Cardiac fibroblast (primary cell): ENCODE measurements at regions not wholly inside any gene's neighbourhood (a gene's known extent, or its start where the extent isn't known, plus 50 kb on each side); places are given as distances from the start of the nearest gene placed in this dataset.
A peak's percentile ranks its signal among the peaks of the same experiment; 100 is the strongest.

ENCODE experiments used
- DNase-seq, 2 donors: peaks; one replicate each; pipeline versions ENCODE4 v3.0.0 to v3.0.0-alpha.2; 2010; ENCODE audit warnings: low read depth in 2 of 2
- H3K4me3 ChIP-seq, 2 donors: replicated peaks in 1 of 2; 1 replicate in 1 of 2; 2 replicates in 1 of 2; pipeline ENCODE4 v1.5.1; 2011; ENCODE audit warnings: low read depth in 2 of 2, low read length in 2 of 2, mild to moderate bottlenecking in 2 of 2, moderate library complexity in 1 of 2
- TF ChIP-seq, protein P1 (sequence below): IDR thresholded peaks from one replicate; pipeline ENCODE4 v1.5.1; 2011; ENCODE audit warnings: low read depth, mild to moderate bottlenecking, low read length, inconsistent platforms

DNA sequence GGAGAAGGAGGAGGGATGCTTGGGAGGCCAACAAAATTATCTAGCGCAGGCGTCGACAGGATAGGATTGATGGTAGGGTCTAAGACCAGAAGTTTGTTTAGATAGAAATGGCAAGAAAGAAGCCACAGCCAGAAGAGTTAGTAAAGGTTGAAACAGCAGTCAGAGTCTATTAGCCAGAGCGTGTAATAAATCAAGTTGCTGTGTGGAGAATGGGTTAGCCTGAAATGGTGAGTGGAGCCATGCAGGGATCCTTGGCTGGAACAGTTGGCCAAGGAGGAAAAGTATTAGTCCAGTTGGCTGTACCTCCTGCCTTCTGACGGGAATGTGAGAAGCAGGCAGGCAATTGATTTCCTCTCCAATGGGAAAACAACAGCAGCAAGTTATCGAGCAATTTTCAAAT lies 190.7 kb upstream of the CCDC68 start:
- no peak overlapping the region for H3K4me3 ChIP-seq
- TF ChIP-seq, protein P1, sequence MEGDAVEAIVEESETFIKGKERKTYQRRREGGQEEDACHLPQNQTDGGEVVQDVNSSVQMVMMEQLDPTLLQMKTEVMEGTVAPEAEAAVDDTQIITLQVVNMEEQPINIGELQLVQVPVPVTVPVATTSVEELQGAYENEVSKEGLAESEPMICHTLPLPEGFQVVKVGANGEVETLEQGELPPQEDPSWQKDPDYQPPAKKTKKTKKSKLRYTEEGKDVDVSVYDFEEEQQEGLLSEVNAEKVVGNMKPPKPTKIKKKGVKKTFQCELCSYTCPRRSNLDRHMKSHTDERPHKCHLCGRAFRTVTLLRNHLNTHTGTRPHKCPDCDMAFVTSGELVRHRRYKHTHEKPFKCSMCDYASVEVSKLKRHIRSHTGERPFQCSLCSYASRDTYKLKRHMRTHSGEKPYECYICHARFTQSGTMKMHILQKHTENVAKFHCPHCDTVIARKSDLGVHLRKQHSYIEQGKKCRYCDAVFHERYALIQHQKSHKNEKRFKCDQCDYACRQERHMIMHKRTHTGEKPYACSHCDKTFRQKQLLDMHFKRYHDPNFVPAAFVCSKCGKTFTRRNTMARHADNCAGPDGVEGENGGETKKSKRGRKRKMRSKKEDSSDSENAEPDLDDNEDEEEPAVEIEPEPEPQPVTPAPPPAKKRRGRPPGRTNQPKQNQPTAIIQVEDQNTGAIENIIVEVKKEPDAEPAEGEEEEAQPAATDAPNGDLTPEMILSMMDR: no peak
- DNase-seq: no peak

GRCh38 chr18:55147791-55148190 lies 188.5 kb upstream of the CCDC68 start:
- TF ChIP-seq, protein P1: no peak
- DNase-seq: no peak

GRCh38 chr18:55144193-55144930 lies 185.1 kb upstream of the CCDC68 start:
- no peak overlapping the region for H3K4me3 ChIP-seq
- peak in 1 of 2 donors; percentile 42 for DNase-seq
- TF ChIP-seq, protein P1: no peak

More at GRCh38 chr18:55147791-55148190, 188.5 kb upstream of the CCDC68 start:
- H3K4me3 ChIP-seq: no peak overlapping the region

- no peak for DNase-seq
- no peak overlapping the region for H3K4me3 ChIP-seq
- TF ChIP-seq, protein P1: no peak
These were observed 183.1 kb upstream of the CCDC68 start for GRCh38 chr18:55142410-55142809.

DNA sequence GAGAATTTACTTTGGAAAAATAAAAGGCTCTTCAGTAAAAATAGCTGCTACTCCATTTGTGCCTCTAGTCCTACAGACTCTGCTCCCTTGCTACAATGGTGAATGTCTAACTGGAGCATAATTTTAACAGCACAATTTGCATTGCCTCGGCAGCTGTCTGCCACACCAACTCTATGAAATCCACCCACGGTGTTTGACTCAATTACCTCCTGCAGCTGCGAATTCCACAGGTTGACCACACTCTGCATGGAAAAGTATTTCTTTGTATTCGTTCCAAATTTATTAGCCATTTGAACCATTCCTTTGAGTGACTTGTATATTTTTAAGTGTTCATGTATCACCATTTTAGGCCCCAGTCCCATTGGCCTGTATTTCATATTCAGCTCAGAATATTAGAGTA lies 182.1 kb upstream of the CCDC68 start:
- H3K4me3 ChIP-seq: no peak overlapping the region
- TF ChIP-seq, protein P1: no peak
- peak in 1 of 2 donors; percentile 13 for DNase-seq

GRCh38 chr18:55139836-55140235 lies 180.6 kb upstream of the CCDC68 start:
- H3K4me3 ChIP-seq: no peak overlapping the region
- TF ChIP-seq, protein P1: no peak
- DNase-seq: no peak

DNA sequence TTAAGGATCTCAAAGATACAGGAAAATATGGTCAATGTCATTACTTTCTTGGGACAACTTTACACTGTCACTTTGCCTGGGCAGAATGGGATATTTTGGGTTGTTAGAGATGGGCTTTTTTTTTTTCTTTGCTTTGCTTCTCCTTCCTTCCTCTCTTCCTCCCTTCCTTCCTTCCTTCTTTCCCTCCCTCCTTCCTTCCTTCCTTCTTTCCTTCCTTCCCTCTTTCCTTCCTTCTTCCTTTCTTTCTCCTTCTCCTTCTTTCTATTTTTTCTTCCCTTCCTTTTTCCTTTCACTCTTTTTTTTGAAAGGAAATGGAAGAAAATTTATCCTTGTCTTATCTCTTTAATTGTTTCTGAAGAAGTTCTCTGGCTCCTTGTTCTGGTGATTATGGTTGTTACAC lies 180.0 kb upstream of the CCDC68 start:
- TF ChIP-seq, protein P1: no peak
- no peak for DNase-seq
- H3K4me3 ChIP-seq: no peak overlapping the region
